ENCODE measurements at regions not wholly inside any gene's neighbourhood (a gene's known extent, or its start where the extent isn't known, plus 50 kb on each side); places are given as distances from the start of the nearest gene placed in this dataset.

GRCh38 chr10:117667831-117668230 lies 125.3 kb downstream of the EMX2 start:
- DNase-seq (ENCODE audit: low read depth) (no peak), FAIRE-seq (no peak)
- H3K36me3 ChIP-seq (ENCODE audit: control insufficient read depth, insufficient read depth, low read length), result no peaks in the 10 kb centered on the region
- no peak for TF ChIP-seq CTCF (IDR thresholded peaks at IDR 0.05; ENCODE audit: insufficient read depth, low read length, severe bottlenecking)
- H3K27me3 ChIP-seq (ENCODE audit: control insufficient read depth, insufficient read depth, low read length), result no peaks in the 10 kb centered on the region
- no peak overlapping the region for H3K4me3 ChIP-seq (ENCODE audit: low read depth, low read length)

GRCh38 chr10:117668327-117669008 lies 125.9 kb downstream of the EMX2 start:
- TF ChIP-seq CTCF (IDR thresholded peaks at IDR 0.05; ENCODE audit: insufficient read depth, low read length, severe bottlenecking), result no peak
- H3K36me3 ChIP-seq (ENCODE audit: control insufficient read depth, insufficient read depth, low read length), result no peaks in the 10 kb centered on the region
- H3K4me3 ChIP-seq (ENCODE audit: low read depth, low read length), result no peak overlapping the region
- peak; percentile 6 for DNase-seq (ENCODE audit: low read depth)
- H3K27me3 ChIP-seq (ENCODE audit: control insufficient read depth, insufficient read depth, low read length), result no peaks in the 10 kb centered on the region
- FAIRE-seq, result no peak

GRCh38 chr10:117669122-117669521 lies 126.6 kb downstream of the EMX2 start:
- DNase-seq (ENCODE audit: low read depth), result no peak
- Histone ChIP-seq H3K36me3 (ENCODE audit: control insufficient read depth, insufficient read depth, low read length) (no peaks in the 10 kb centered on the region), H3K27me3 (ENCODE audit: control insufficient read depth, insufficient read depth, low read length) (no peaks in the 10 kb centered on the region), H3K4me3 (ENCODE audit: low read depth, low read length) (no peak overlapping the region)
- TF ChIP-seq CTCF (IDR thresholded peaks at IDR 0.05; ENCODE audit: insufficient read depth, low read length, severe bottlenecking), result no peak
- no peak for FAIRE-seq

GRCh38 chr10:117670116-117670904 lies 127.8 kb downstream of the EMX2 start:
- H3K27me3 ChIP-seq (ENCODE audit: control insufficient read depth, insufficient read depth, low read length), result no peaks in the 10 kb centered on the region
- TF ChIP-seq CTCF (IDR thresholded peaks at IDR 0.05; ENCODE audit: insufficient read depth, low read length, severe bottlenecking), result no peak
- DNase-seq (ENCODE audit: low read depth) (no peak), FAIRE-seq (no peak)
- no peak overlapping the region for H3K4me3 ChIP-seq (ENCODE audit: low read depth, low read length)
- no peaks in the 10 kb centered on the region for H3K36me3 ChIP-seq (ENCODE audit: control insufficient read depth, insufficient read depth, low read length)

GRCh38 chr10:117673230-117674010 lies 130.9 kb downstream of the EMX2 start:
- Histone ChIP-seq H3K27me3 (ENCODE audit: control insufficient read depth, insufficient read depth, low read length) (no peaks in the 10 kb centered on the region), H3K4me3 (ENCODE audit: low read depth, low read length) (no peak overlapping the region), H3K36me3 (ENCODE audit: control insufficient read depth, insufficient read depth, low read length) (no peaks in the 10 kb centered on the region)
- DNase-seq (ENCODE audit: low read depth), result no peak
- no peak for FAIRE-seq
- no peak for TF ChIP-seq CTCF (IDR thresholded peaks at IDR 0.05; ENCODE audit: insufficient read depth, low read length, severe bottlenecking)
